Liver (tissue), 8 donors: ENCODE measurements at regions not wholly inside any gene's neighbourhood (a gene's known extent, or its start where the extent isn't known, plus 50 kb on each side); places are given as distances from the start of the nearest gene placed in this dataset.

ENCODE experiments used
- DNase-seq: peaks from one replicate; pipeline ENCODE4 v3.0.0-alpha.2; 2017; ENCODE audit warnings: low spot score
- H3K27ac ChIP-seq, 2 donors: one replicate each; pipeline ENCODE4 v1.7.0; 2013; ENCODE audit warnings: inconsistent platforms in 2 of 2, low read length in 2 of 2, control low read depth in 1 of 2, low read depth in 1 of 2, mild to moderate bottlenecking in 1 of 2
- H3K27me3 ChIP-seq, 4 donors: one replicate each; pipeline versions ENCODE4 v1.6.1 to v1.7.0; 2013; ENCODE audit warnings: low read length in 3 of 4, inconsistent platforms in 1 of 4, mild to moderate bottlenecking in 1 of 4, moderate library complexity in 1 of 4; ENCODE audit not compliant: control insufficient read depth in 4 of 4, insufficient read depth in 4 of 4
- H3K36me3 ChIP-seq, 4 donors: one replicate each; pipeline versions ENCODE4 v1.6.1 to v1.7.0; 2013; ENCODE audit warnings: low read length in 3 of 4, mild to moderate bottlenecking in 3 of 4, low read depth in 1 of 4, moderate library complexity in 1 of 4; ENCODE audit not compliant: control insufficient read depth in 4 of 4, insufficient read depth in 3 of 4
- H3K4me1 ChIP-seq, 4 donors: one replicate each; pipeline versions ENCODE4 v1.6.1 to v1.7.0; 2013; ENCODE audit warnings: low read length in 3 of 4, mild to moderate bottlenecking in 3 of 4, moderate library complexity in 1 of 4; ENCODE audit not compliant: control insufficient read depth in 4 of 4, insufficient read depth in 4 of 4
- H3K4me3 ChIP-seq, 3 donors: one replicate each; pipeline versions ENCODE4 v1.6.1 to v1.7.0; 2013; ENCODE audit warnings: low read length in 3 of 3, control low read depth in 1 of 3, low read depth in 1 of 3, mild to moderate bottlenecking in 1 of 3
- H3K9ac ChIP-seq, 2 donors: one replicate each; pipeline ENCODE4 v1.7.0; 2013; ENCODE audit warnings: low read length in 2 of 2, mild to moderate bottlenecking in 2 of 2, moderate library complexity in 2 of 2, control low read depth in 1 of 2, low read depth in 1 of 2
- H3K9me3 ChIP-seq, 4 donors: one replicate each; pipeline versions ENCODE4 v1.6.1 to v1.7.0; 2013; ENCODE audit warnings: low read length in 3 of 4; ENCODE audit not compliant: control insufficient read depth in 4 of 4
- CTCF ChIP-seq: fragments of 150-350 bp; IDR thresholded peaks from 2 replicates; pipeline ENCODE4 v1.5.1; 2017; ENCODE audit warnings: improper control_type of control experiment, low read depth, low read length; ENCODE audit not compliant: missing input control
- FOXA1 ChIP-seq: IDR thresholded peaks from 2 replicates; pipeline ENCODE4 v1.6.1; 2016; ENCODE audit warnings: antibody characterized with exemption
- HNF4A ChIP-seq, 2 donors: conservative IDR thresholded peaks; 2 replicates each; pipeline ENCODE4 v1.6.1; 2016; ENCODE audit warnings: antibody characterized with exemption in 2 of 2, mild to moderate bottlenecking in 2 of 2
- JUND ChIP-seq, 2 donors: IDR thresholded peaks; 2 replicates each; pipeline ENCODE4 v1.6.1; 2016; ENCODE audit warnings: antibody characterized with exemption in 2 of 2
- NR2F2 ChIP-seq: IDR thresholded peaks from 2 replicates; pipeline ENCODE4 v1.6.1; 2016; ENCODE audit warnings: antibody characterized with exemption
- RAD21 ChIP-seq, 2 donors: IDR thresholded peaks; 2 replicates each; pipeline ENCODE4 v1.6.1; 2016; ENCODE audit warnings: antibody characterized with exemption in 2 of 2, mild to moderate bottlenecking in 2 of 2
- RXRA ChIP-seq, 2 donors: IDR thresholded peaks; 2 replicates each; pipeline ENCODE4 v1.6.1; 2017 to 2018; ENCODE audit warnings: antibody characterized with exemption in 2 of 2, mild to moderate bottlenecking in 1 of 2
- SP1 ChIP-seq: IDR thresholded peaks from 2 replicates; pipeline ENCODE4 v1.6.1; 2018; ENCODE audit warnings: antibody characterized with exemption, mild to moderate bottlenecking
- YY1 ChIP-seq: IDR thresholded peaks from 2 replicates; pipeline ENCODE4 v1.6.1; 2016; ENCODE audit warnings: antibody characterized with exemption, mild to moderate bottlenecking
- ZBTB33 ChIP-seq: IDR thresholded peaks from 2 replicates; pipeline ENCODE4 v1.6.1; 2016; ENCODE audit warnings: antibody characterized with exemption
- WGBS: extraction: QIAGEN DNeasy Blood & Tissue Kit; methylation state at CpG from one replicate; pipeline ENCODE4 v1.1.7; 2013; 5-methylcytosine and 5-hydroxymethylcytosine counted together
- TF ChIP-seq, protein P1 (sequence below): IDR thresholded peaks from 2 replicates; pipeline ENCODE4 v1.6.1; 2016; ENCODE audit warnings: antibody characterized with exemption
- donor health status: healthy.
- donor health status: healthy.
- donor health status: healthy.
- donor health status: healthy.
- donor health status: healthy.

GRCh38 chr6:74091136-74091793, 395.3 kb downstream of the CD109 start:
- TF ChIP-seq RAD21 (IDR thresholded peaks at IDR 0.05) (peak; percentile 72 to 81), RXRA (IDR thresholded peaks at IDR 0.05) (peak in 1 of 2 donors; percentile 11), CTCF (peak; percentile 68), HNF4A (conservative IDR thresholded peaks at IDR 0.05) (peak in 1 of 2 donors; percentile 7)
- TF ChIP-seq, protein P1, sequence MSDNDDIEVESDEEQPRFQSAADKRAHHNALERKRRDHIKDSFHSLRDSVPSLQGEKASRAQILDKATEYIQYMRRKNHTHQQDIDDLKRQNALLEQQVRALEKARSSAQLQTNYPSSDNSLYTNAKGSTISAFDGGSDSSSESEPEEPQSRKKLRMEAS = no peak
- Histone ChIP-seq H3K27ac (no peak overlapping the region), H3K4me3 (no peak overlapping the region), H3K4me1 (peaks cover 0 to 5% (median 2%) of the 10 kb centered on the region in 4 donors), H3K36me3 (no peaks in the 10 kb centered on the region), H3K9me3 (no peaks in the 10 kb centered on the region), H3K27me3 (no peaks in the 10 kb centered on the region), H3K9ac (no peak overlapping the region)
- no peak for DNase-seq
- WGBS = 49% methylated on average over 8 of the region's 8 CpGs

- Histone ChIP-seq H3K9ac (no peak overlapping the region), H3K36me3 (no peaks in the 10 kb centered on the region), H3K9me3 (no peaks in the 10 kb centered on the region), H3K4me1 (peaks cover 0 to 5% (median 2%) of the 10 kb centered on the region in 4 donors), H3K27me3 (no peaks in the 10 kb centered on the region), H3K4me3 (no peak overlapping the region), H3K27ac (no peak overlapping the region)
- no peak for TF ChIP-seq CTCF
- TF ChIP-seq ZBTB33 = no peak
- TF ChIP-seq RAD21 (IDR thresholded peaks at IDR 0.05) = peak; percentile 25 to 37
- WGBS = 66% methylated on average over 2 of the region's 2 CpGs
- no peak for DNase-seq
These were observed 391.9 kb downstream of the CD109 start for GRCh38 chr6:74087899-74088298.

- WGBS = 69% methylated on average over 2 of the region's 2 CpGs
- Histone ChIP-seq H3K9me3 (no peaks in the 10 kb centered on the region), H3K4me3 (no peak overlapping the region), H3K36me3 (no peaks in the 10 kb centered on the region), H3K27me3 (peaks cover 0 to 4% (median 0%) of the 10 kb centered on the region in 4 donors), H3K9ac (no peak overlapping the region), H3K27ac (no peak overlapping the region), H3K4me1 (no peaks in the 10 kb centered on the region)
- no peak for DNase-seq
- TF ChIP-seq HNF4A (conservative IDR thresholded peaks at IDR 0.05) (no peak), JUND (IDR thresholded peaks at IDR 0.05) (no peak), RXRA (IDR thresholded peaks at IDR 0.05) (no peak), CTCF (no peak), FOXA1 (no peak), NR2F2 (no peak), ZBTB33 (no peak), YY1 (no peak), RAD21 (IDR thresholded peaks at IDR 0.05) (no peak), SP1 (no peak)
- TF ChIP-seq, protein P1 = no peak
These were observed 379.9 kb downstream of the CD109 start for GRCh38 chr6:74075896-74076295.
